Nephron progenitor cell (in vitro differentiated cells): ENCODE measurements at regions not wholly inside any gene's neighbourhood (a gene's known extent, or its start where the extent isn't known, plus 50 kb on each side); places are given as distances from the start of the nearest gene placed in this dataset.
A peak's percentile ranks its signal among the peaks of the same experiment; 100 is the strongest.

ENCODE experiments used
- DNase-seq: peaks from one replicate; pipeline ENCODE4 v3.0.0; 2021
- H3K27ac Mint-ChIP-seq: 2 replicates; pipeline ENCODE4 v1.8.0; 2021; ENCODE audit warnings: mild to moderate bottlenecking, moderate library complexity, mixed read lengths
- H3K27me3 Mint-ChIP-seq: 2 replicates; pipeline ENCODE4 v1.8.0; 2021; ENCODE audit warnings: mild to moderate bottlenecking, low read depth, mixed read lengths; ENCODE audit not compliant: poor library complexity
- H3K36me3 Mint-ChIP-seq: 2 replicates; pipeline ENCODE4 v1.8.0; 2021; ENCODE audit warnings: low read depth, mixed read lengths
- H3K4me1 Mint-ChIP-seq: 2 replicates; pipeline ENCODE4 v1.8.0; 2021; ENCODE audit warnings: mixed read lengths
- H3K4me3 Mint-ChIP-seq: 2 replicates; pipeline ENCODE4 v1.8.0; 2021; ENCODE audit warnings: mild to moderate bottlenecking, moderate library complexity, mixed read lengths
- H3K9me3 Mint-ChIP-seq: 2 replicates; pipeline ENCODE4 v1.8.0; 2021; ENCODE audit warnings: mild to moderate bottlenecking, moderate library complexity, mixed read lengths
- CTCF ChIP-seq: fragments of 200-600 bp; sonication (generic); IDR thresholded peaks from 2 replicates; pipeline ENCODE4 v1.5.0; 2021; ENCODE audit warnings: antibody characterized with exemption

- Mint-ChIP-seq H3K36me3 (no peaks in the 10 kb centered on the region), H3K4me3 (no peak overlapping the region), H3K9me3 (peaks cover 28% of the 10 kb centered on the region), H3K4me1 (peaks cover 5% of the 10 kb centered on the region), H3K27ac (peak overlapping the region; percentile 16), H3K27me3 (peaks cover 3% of the 10 kb centered on the region)
- no peak for DNase-seq
- no peak for TF ChIP-seq CTCF
Observed at GRCh38 chr2:200127848-200128247, 172.5 kb downstream of the MAIP1 start.

- Mint-ChIP-seq H3K9me3 (peaks cover 23% of the 10 kb centered on the region), H3K27ac (peak overlapping the region; percentile 16), H3K27me3 (peaks cover 3% of the 10 kb centered on the region), H3K36me3 (no peaks in the 10 kb centered on the region), H3K4me1 (peaks cover 5% of the 10 kb centered on the region), H3K4me3 (no peak overlapping the region)
- no peak for DNase-seq
- no peak for TF ChIP-seq CTCF
Observed at GRCh38 chr2:200128296-200128695, 172.9 kb downstream of the MAIP1 start.

GRCh38 chr2:200129721-200130462, 174.5 kb downstream of the MAIP1 start:
- TF ChIP-seq CTCF: no peak
- no peak overlapping the region for H3K4me3 Mint-ChIP-seq
- peaks cover 16% of the 10 kb centered on the region for H3K9me3 Mint-ChIP-seq
- H3K4me1 Mint-ChIP-seq: peaks cover 5% of the 10 kb centered on the region
- no peak for DNase-seq
- peaks cover 3% of the 10 kb centered on the region for H3K27me3 Mint-ChIP-seq
- H3K27ac Mint-ChIP-seq: no peak overlapping the region
- H3K36me3 Mint-ChIP-seq: no peaks in the 10 kb centered on the region

GRCh38 chr2:200130762-200131166, 175.4 kb downstream of the MAIP1 start:
- H3K4me3 Mint-ChIP-seq: no peak overlapping the region
- no peak for TF ChIP-seq CTCF

GRCh38 chr2:200131307-200131706, 175.2 kb upstream of the SPATS2L start:
- peaks cover 5% of the 10 kb centered on the region for H3K4me1 Mint-ChIP-seq
- no peak for DNase-seq
- no peak overlapping the region for H3K27ac Mint-ChIP-seq
- no peak overlapping the region for H3K4me3 Mint-ChIP-seq
- H3K9me3 Mint-ChIP-seq: peaks cover 20% of the 10 kb centered on the region
- H3K27me3 Mint-ChIP-seq: peaks cover 3% of the 10 kb centered on the region
- no peak for TF ChIP-seq CTCF
- H3K36me3 Mint-ChIP-seq: no peaks in the 10 kb centered on the region

More at GRCh38 chr2:200130762-200131166, 175.4 kb downstream of the MAIP1 start:
- H3K36me3 Mint-ChIP-seq: no peaks in the 10 kb centered on the region
- H3K27ac Mint-ChIP-seq: peak overlapping the region; percentile 70
- H3K4me1 Mint-ChIP-seq: peaks cover 5% of the 10 kb centered on the region
- peaks cover 20% of the 10 kb centered on the region for H3K9me3 Mint-ChIP-seq
- peaks cover 3% of the 10 kb centered on the region for H3K27me3 Mint-ChIP-seq
- no peak for DNase-seq

GRCh38 chr2:200135082-200135481, 171.4 kb upstream of the SPATS2L start:
- no peak overlapping the region for H3K4me3 Mint-ChIP-seq
- no peak overlapping the region for H3K27ac Mint-ChIP-seq
- no peaks in the 10 kb centered on the region for H3K27me3 Mint-ChIP-seq
- no peaks in the 10 kb centered on the region for H3K36me3 Mint-ChIP-seq
- DNase-seq: no peak
- no peak for TF ChIP-seq CTCF
- peaks cover 21% of the 10 kb centered on the region for H3K4me1 Mint-ChIP-seq
- H3K9me3 Mint-ChIP-seq: peaks cover 16% of the 10 kb centered on the region
